SU-DHL-6 (cell line): ENCODE measurements at regions not wholly inside any gene's neighbourhood (a gene's known extent, or its start where the extent isn't known, plus 50 kb on each side); places are given as distances from the start of the nearest gene placed in this dataset.

Source experiments
- EZH2phosphoT487 ChIP-seq: fragments of 200-600 bp; sonication (generic), shearing (Covaris generic); conservative IDR thresholded peaks from 2 replicates; pipeline ENCODE4 v1.6.1; 2018; ENCODE audit warnings: mild to moderate bottlenecking, antibody characterized with exemption, low read length, moderate library complexity, mixed read lengths
- TF ChIP-seq, protein P1 (sequence below): fragments of 200-600 bp; sonication (generic); IDR thresholded peaks from one replicate; pipeline ENCODE4 v1.5.1; 2017; ENCODE audit warnings: antibody characterized with exemption, mild to moderate bottlenecking, low read length, moderate library complexity; ENCODE audit not compliant: insufficient read depth, poor library complexity, severe bottlenecking

- TF ChIP-seq EZH2phosphoT487, result no peak
- TF ChIP-seq, protein P1, sequence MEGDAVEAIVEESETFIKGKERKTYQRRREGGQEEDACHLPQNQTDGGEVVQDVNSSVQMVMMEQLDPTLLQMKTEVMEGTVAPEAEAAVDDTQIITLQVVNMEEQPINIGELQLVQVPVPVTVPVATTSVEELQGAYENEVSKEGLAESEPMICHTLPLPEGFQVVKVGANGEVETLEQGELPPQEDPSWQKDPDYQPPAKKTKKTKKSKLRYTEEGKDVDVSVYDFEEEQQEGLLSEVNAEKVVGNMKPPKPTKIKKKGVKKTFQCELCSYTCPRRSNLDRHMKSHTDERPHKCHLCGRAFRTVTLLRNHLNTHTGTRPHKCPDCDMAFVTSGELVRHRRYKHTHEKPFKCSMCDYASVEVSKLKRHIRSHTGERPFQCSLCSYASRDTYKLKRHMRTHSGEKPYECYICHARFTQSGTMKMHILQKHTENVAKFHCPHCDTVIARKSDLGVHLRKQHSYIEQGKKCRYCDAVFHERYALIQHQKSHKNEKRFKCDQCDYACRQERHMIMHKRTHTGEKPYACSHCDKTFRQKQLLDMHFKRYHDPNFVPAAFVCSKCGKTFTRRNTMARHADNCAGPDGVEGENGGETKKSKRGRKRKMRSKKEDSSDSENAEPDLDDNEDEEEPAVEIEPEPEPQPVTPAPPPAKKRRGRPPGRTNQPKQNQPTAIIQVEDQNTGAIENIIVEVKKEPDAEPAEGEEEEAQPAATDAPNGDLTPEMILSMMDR, result no peak
Measured at GRCh38 chr2:41881249-41881648, 166.6 kb upstream of the PKDCC start.
